ENCODE measurements at regions not wholly inside any gene's neighbourhood (a gene's known extent, or its start where the extent isn't known, plus 50 kb on each side); places are given as distances from the start of the nearest gene placed in this dataset.

GRCh38 chr2:3962719-3963118, 259.3 kb downstream of the DCDC2C start:
- no peak for DNase-seq

- DNase-seq = no peak
Measured at GRCh38 chr2:3965211-3965610, 261.8 kb downstream of the DCDC2C start.

GRCh38 chr2:3965953-3966352, 262.6 kb downstream of the DCDC2C start:
- DNase-seq = no peak

GRCh38 chr2:3966470-3966869, 263.1 kb downstream of the DCDC2C start:
- no peak for DNase-seq

GRCh38 chr2:3968736-3969135, 265.4 kb downstream of the DCDC2C start:
- DNase-seq = no peak

- no peak for DNase-seq
Measured at GRCh38 chr2:3970791-3971651, 267.6 kb downstream of the DCDC2C start.

- DNase-seq = no peak
Measured at GRCh38 chr2:3971652-3972192, 268.3 kb downstream of the DCDC2C start.

GRCh38 chr2:3972377-3972776, 269.0 kb downstream of the DCDC2C start:
- DNase-seq = no peak

GRCh38 chr2:3974765-3975164, 271.4 kb downstream of the DCDC2C start:
- DNase-seq = no peak

- DNase-seq = no peak
Measured at GRCh38 chr2:3981446-3981987, 278.1 kb downstream of the DCDC2C start.

GRCh38 chr2:3982160-3982559, 278.8 kb downstream of the DCDC2C start:
- no peak for DNase-seq

- DNase-seq = no peak
Measured at GRCh38 chr2:3986063-3986462, 282.7 kb downstream of the DCDC2C start.

- no peak for DNase-seq
Measured at GRCh38 chr2:3986530-3987258, 283.3 kb downstream of the DCDC2C start.

GRCh38 chr2:4002841-4003403, 299.5 kb downstream of the DCDC2C start:
- DNase-seq = no peak

- no peak for DNase-seq
Measured at GRCh38 chr2:4012197-4012596, 308.8 kb downstream of the DCDC2C start.

- DNase-seq = no peak
Measured at GRCh38 chr2:4018535-4018934, 315.2 kb downstream of the DCDC2C start.

GRCh38 chr2:4020153-4020552, 316.8 kb downstream of the DCDC2C start:
- peak; percentile 84 to 89 for DNase-seq

- peak in 1 of 2 experiments; percentile 88 for DNase-seq
Measured at GRCh38 chr2:4020649-4021048, 317.3 kb downstream of the DCDC2C start.

GRCh38 chr2:4024605-4025004, 321.2 kb downstream of the DCDC2C start:
- no peak for DNase-seq

- no peak for DNase-seq
Measured at GRCh38 chr2:4029081-4029480, 325.7 kb downstream of the DCDC2C start.

GRCh38 chr2:4039896-4040295, 336.5 kb downstream of the DCDC2C start:
- DNase-seq = no peak

- DNase-seq = no peak
Measured at GRCh38 chr2:4047961-4048891, 344.9 kb downstream of the DCDC2C start.

Data from SHP77 (cell line).